Skeletal muscle tissue (tissue), 3 donors: ENCODE measurements at regions not wholly inside any gene's neighbourhood (a gene's known extent, or its start where the extent isn't known, plus 50 kb on each side); places are given as distances from the start of the nearest gene placed in this dataset.

ENCODE experiments used
- H3K27ac ChIP-seq: one replicate; pipeline ENCODE4 v1.7.0; 2013; ENCODE audit warnings: mild to moderate bottlenecking, low read depth, low read length, inconsistent platforms
- H3K27me3 ChIP-seq, 3 donors: one replicate each; pipeline ENCODE4 v1.7.0; 2013; ENCODE audit warnings: low read length in 3 of 3; ENCODE audit not compliant: control insufficient read depth in 3 of 3, insufficient read depth in 3 of 3
- H3K36me3 ChIP-seq, 3 donors: one replicate each; pipeline ENCODE4 v1.7.0; 2013; ENCODE audit warnings: low read length in 3 of 3; ENCODE audit not compliant: control insufficient read depth in 3 of 3, insufficient read depth in 3 of 3
- H3K4me1 ChIP-seq, 3 donors: one replicate each; pipeline ENCODE4 v1.7.0; 2013; ENCODE audit warnings: low read length in 3 of 3, mild to moderate bottlenecking in 3 of 3; ENCODE audit not compliant: control insufficient read depth in 3 of 3, insufficient read depth in 3 of 3
- H3K4me3 ChIP-seq, 3 donors: one replicate each; pipeline ENCODE4 v1.7.0; 2013; ENCODE audit warnings: low read length in 3 of 3
- H3K9ac ChIP-seq, 3 donors: one replicate each; pipeline ENCODE4 v1.7.0; 2013; ENCODE audit warnings: low read length in 3 of 3, mild to moderate bottlenecking in 3 of 3, moderate library complexity in 2 of 3, low read depth in 1 of 3
- H3K9me3 ChIP-seq, 3 donors: one replicate each; pipeline ENCODE4 v1.7.0; 2013; ENCODE audit warnings: low read length in 3 of 3; ENCODE audit not compliant: control insufficient read depth in 3 of 3
- donor health status: Osteomylitis.

GRCh38 chrX:19172741-19173140 lies 50.5 kb upstream of the ADGRG2 start:
- Histone ChIP-seq H3K9ac (no peak overlapping the region), H3K9me3 (no peaks in the 10 kb centered on the region), H3K27ac (no peak overlapping the region), H3K36me3 (no peaks in the 10 kb centered on the region), H3K27me3 (no peaks in the 10 kb centered on the region), H3K4me3 (no peak overlapping the region), H3K4me1 (no peaks in the 10 kb centered on the region)

GRCh38 chrX:19174401-19175025 lies 52.2 kb upstream of the ADGRG2 start:
- Histone ChIP-seq H3K4me3 (no peak overlapping the region), H3K4me1 (no peaks in the 10 kb centered on the region), H3K27ac (no peak overlapping the region), H3K9ac (no peak overlapping the region), H3K36me3 (no peaks in the 10 kb centered on the region), H3K9me3 (no peaks in the 10 kb centered on the region), H3K27me3 (no peaks in the 10 kb centered on the region)

GRCh38 chrX:19176901-19177630 lies 54.8 kb upstream of the ADGRG2 start:
- Histone ChIP-seq H3K36me3 (no peaks in the 10 kb centered on the region), H3K9me3 (no peaks in the 10 kb centered on the region), H3K9ac (no peak overlapping the region), H3K27me3 (no peaks in the 10 kb centered on the region), H3K4me3 (no peak overlapping the region), H3K27ac (no peak overlapping the region), H3K4me1 (no peaks in the 10 kb centered on the region)

- no peaks in the 10 kb centered on the region for H3K27me3 ChIP-seq
- H3K4me3 ChIP-seq, result no peak overlapping the region
- no peaks in the 10 kb centered on the region for H3K36me3 ChIP-seq
- no peak overlapping the region for H3K27ac ChIP-seq
- no peak overlapping the region for H3K9ac ChIP-seq
- H3K4me1 ChIP-seq, result no peaks in the 10 kb centered on the region
- H3K9me3 ChIP-seq, result no peaks in the 10 kb centered on the region
These were observed 55.5 kb upstream of the ADGRG2 start for GRCh38 chrX:19177721-19178120.

DNA sequence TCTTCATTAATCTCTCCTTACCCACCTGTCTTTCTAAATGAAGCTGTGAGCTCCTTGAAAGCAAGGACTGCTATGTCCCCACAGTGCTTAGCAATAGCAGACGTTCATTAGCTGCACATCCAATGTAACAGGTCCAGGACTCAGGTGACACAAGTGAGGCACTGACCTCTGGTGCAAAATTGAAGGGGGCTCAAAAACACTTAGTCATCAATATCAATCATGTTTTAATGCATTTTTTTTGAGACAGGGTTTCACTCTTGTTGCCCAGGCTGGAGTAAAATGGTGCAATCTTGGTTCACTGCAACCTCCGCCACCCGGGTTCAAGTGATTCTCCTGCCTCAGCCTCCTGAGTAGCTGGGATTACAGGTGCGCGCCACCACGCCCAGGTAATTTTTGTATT lies 56.1 kb upstream of the ADGRG2 start:
- no peaks in the 10 kb centered on the region for H3K4me1 ChIP-seq
- no peak overlapping the region for H3K27ac ChIP-seq
- H3K27me3 ChIP-seq, result no peaks in the 10 kb centered on the region
- no peak overlapping the region for H3K4me3 ChIP-seq
- no peaks in the 10 kb centered on the region for H3K36me3 ChIP-seq
- H3K9me3 ChIP-seq, result no peaks in the 10 kb centered on the region
- H3K9ac ChIP-seq, result no peak overlapping the region

- no peaks in the 10 kb centered on the region for H3K36me3 ChIP-seq
- no peaks in the 10 kb centered on the region for H3K4me1 ChIP-seq
- H3K4me3 ChIP-seq, result no peak overlapping the region
- H3K27me3 ChIP-seq, result no peaks in the 10 kb centered on the region
- H3K27ac ChIP-seq, result no peak overlapping the region
- H3K9ac ChIP-seq, result no peak overlapping the region
- no peaks in the 10 kb centered on the region for H3K9me3 ChIP-seq
These were observed 57.1 kb upstream of the ADGRG2 start for GRCh38 chrX:19179389-19179788.

GRCh38 chrX:19181345-19181744 lies 59.1 kb upstream of the ADGRG2 start:
- no peaks in the 10 kb centered on the region for H3K27me3 ChIP-seq
- H3K27ac ChIP-seq, result no peak overlapping the region
- no peak overlapping the region for H3K9ac ChIP-seq
- H3K4me3 ChIP-seq, result no peak overlapping the region
- H3K36me3 ChIP-seq, result no peaks in the 10 kb centered on the region
- no peaks in the 10 kb centered on the region for H3K9me3 ChIP-seq
- no peaks in the 10 kb centered on the region for H3K4me1 ChIP-seq

GRCh38 chrX:19182785-19183184 lies 60.5 kb upstream of the ADGRG2 start:
- Histone ChIP-seq H3K4me3 (no peak overlapping the region), H3K9me3 (no peaks in the 10 kb centered on the region), H3K27ac (no peak overlapping the region), H3K9ac (no peak overlapping the region), H3K27me3 (no peaks in the 10 kb centered on the region), H3K4me1 (no peaks in the 10 kb centered on the region), H3K36me3 (no peaks in the 10 kb centered on the region)

DNA sequence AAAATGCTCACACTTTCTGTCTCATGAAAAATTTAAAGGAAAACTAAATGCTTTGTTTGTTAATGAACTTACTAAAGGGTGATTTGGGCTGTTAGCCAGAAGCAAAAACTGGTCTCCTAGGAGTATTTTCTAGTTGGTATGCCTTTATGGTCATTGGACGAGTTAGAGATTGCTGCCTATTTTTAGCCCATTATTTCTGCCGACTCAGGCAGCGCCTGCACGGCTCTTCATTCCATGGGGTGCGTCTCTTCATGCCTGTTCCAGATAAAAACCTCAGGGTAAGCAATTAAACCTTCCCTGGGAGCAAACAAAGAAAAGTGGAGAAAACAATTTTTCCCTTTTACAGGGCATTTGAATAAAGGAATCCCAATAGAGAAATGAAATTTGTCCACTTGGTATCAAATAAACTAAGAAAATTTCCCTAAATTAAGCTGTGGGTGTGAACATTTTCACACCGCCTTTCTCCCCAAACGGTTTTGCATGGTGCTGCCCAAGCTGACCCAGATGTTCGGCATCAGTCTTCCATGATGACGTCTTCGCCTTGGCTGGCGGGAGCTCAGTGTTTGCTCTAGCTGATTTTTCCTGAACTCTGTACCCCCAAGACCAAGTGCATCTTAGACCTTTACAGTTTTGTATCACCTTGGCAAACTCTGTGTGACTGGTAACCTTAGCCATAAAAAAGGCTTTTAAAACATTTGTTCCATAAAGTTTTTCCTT lies 61.7 kb upstream of the ADGRG2 start:
- H3K9me3 ChIP-seq, result no peaks in the 10 kb centered on the region
- H3K4me1 ChIP-seq, result no peaks in the 10 kb centered on the region
- no peak overlapping the region for H3K4me3 ChIP-seq
- H3K9ac ChIP-seq, result no peak overlapping the region
- no peaks in the 10 kb centered on the region for H3K36me3 ChIP-seq
- H3K27ac ChIP-seq, result no peak overlapping the region
- H3K27me3 ChIP-seq, result no peaks in the 10 kb centered on the region

DNA sequence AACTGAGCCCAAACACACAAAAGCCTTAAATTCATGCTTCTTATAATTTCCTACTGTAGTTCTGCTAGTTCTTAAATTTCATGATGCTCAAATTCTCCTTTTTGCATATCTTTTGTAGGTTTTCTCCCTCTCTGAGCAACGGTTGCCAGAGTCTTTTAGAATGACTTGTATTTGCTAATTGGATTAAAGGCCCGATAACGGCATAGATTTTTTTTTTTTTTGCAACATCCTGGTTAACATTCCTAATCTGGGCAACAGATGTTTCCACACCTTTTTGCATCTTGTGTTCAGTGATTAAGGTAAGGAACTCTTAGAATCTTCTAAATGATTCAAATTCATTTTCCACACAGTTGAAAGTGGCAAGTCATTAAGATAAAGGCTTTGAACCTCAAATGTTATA lies 66.3 kb upstream of the ADGRG2 start:
- H3K4me3 ChIP-seq, result no peak overlapping the region
- H3K27ac ChIP-seq, result no peak overlapping the region
- no peaks in the 10 kb centered on the region for H3K9me3 ChIP-seq
- H3K36me3 ChIP-seq, result no peaks in the 10 kb centered on the region
- no peak overlapping the region for H3K9ac ChIP-seq
- no peaks in the 10 kb centered on the region for H3K4me1 ChIP-seq
- no peaks in the 10 kb centered on the region for H3K27me3 ChIP-seq
